Psoas muscle (tissue), 7 donors: ENCODE measurements at regions not wholly inside any gene's neighbourhood (a gene's known extent, or its start where the extent isn't known, plus 50 kb on each side); places are given as distances from the start of the nearest gene placed in this dataset.
"Not testable (repeated sequence)": the region's sequence is repeated elsewhere in the genome, so short reads cannot be mapped to it uniquely, and the experiment has no call there.

Experiments
- ATAC-seq, 4 donors: fragments of 200-7000 bp; cut with Tn5 transposase; one replicate each; pipeline ENCODE4 v1.9.1; 2020; ENCODE audit warnings: moderate library complexity in 3 of 4, mild to moderate bottlenecking in 2 of 4
- DNase-seq, 2 donors: peaks; one replicate each; pipeline ENCODE4 v3.0.0-alpha.2; 2020
- H3K27ac ChIP-seq: fragments of 200-600 bp; one replicate; pipeline ENCODE4 v1.8.0; 2022
- H3K27me3 ChIP-seq, 3 donors: fragments of 200-600 bp in 1 of 3; one replicate each; pipeline versions ENCODE4 v1.6.1 to v1.8.0; 2013 to 2022; ENCODE audit warnings: low read length in 2 of 3, mild to moderate bottlenecking in 2 of 3, moderate library complexity in 1 of 3; ENCODE audit not compliant: insufficient read depth in 3 of 3
- H3K36me3 ChIP-seq, 2 donors: fragments of 200-600 bp in 1 of 2; one replicate each; pipeline versions ENCODE4 v1.6.1 to v1.8.0; 2013 to 2022; ENCODE audit warnings: low read depth in 1 of 2, mild to moderate bottlenecking in 1 of 2, moderate library complexity in 1 of 2; ENCODE audit not compliant: insufficient read depth in 1 of 2
- H3K4me1 ChIP-seq: fragments of 200-600 bp; one replicate; pipeline ENCODE4 v1.8.0; 2022
- H3K4me3 ChIP-seq: fragments of 200-600 bp; one replicate; pipeline ENCODE4 v1.8.0; 2022; ENCODE audit warnings: mild to moderate bottlenecking
- H3K9me3 ChIP-seq: fragments of 200-600 bp; one replicate; pipeline ENCODE4 v1.8.0; 2022
- CTCF ChIP-seq: fragments of 200-600 bp; IDR thresholded peaks from one replicate; pipeline ENCODE4 v1.8.0; 2022; ENCODE audit warnings: antibody characterized with exemption
- WGBS, 3 donors: extraction: QIAGEN DNeasy Blood & Tissue Kit; methylation state at CpG; one replicate each; pipeline versions ENCODE4 v1.1.6 to v1.1.7; 2013; 5-methylcytosine and 5-hydroxymethylcytosine counted together
- intact Hi-C, 2 donors: fragments of 100-400 bp; cut with DNase I; formaldehyde crosslinking; loops; one replicate each; pipeline versions ENCODE4 v1.11.0 to v1.14.2; 2022
- donor health status: healthy with polysubstance abuse.
- donor health status: DM: no; HTN: no; CAD: no; lungs with moderate emphysema.
- donor health status: Bipolar disorder and iron deficiency.
- donor health status: healthy.
- donor health status: DM: yes; HTN: yes; CAD: no.
- donor health status: DM: no; HTN: no; CAD: no.
- donor health status: DM: yes; HTN: yes; CAD: no.

DNA sequence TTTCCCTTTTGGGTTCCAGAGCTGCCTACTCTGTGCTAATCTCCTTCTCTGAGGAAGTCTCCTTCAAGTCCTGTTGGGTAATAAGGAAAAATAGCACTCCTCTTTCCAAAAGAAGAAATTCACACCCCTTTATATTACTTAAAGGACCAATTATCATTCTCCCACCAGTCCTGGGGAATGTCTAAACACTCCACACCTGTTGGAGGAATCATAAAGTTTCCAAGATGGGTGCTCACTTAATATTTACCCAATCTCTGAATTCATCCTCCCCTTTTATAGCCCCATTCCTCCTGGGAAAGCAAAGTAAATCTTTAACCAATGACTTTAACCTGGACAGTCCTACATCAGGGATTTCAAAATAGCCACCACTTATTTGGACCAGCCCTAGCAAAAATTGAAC, 873.1 kb downstream of the KCNT2 start:
- H3K27ac ChIP-seq, result no peak overlapping the region
- H3K4me1 ChIP-seq, result no peaks in the 10 kb centered on the region
- TF ChIP-seq CTCF, result no peak
- H3K9me3 ChIP-seq, result no peaks in the 10 kb centered on the region
- DNase-seq, result no peak
- no peaks in the 10 kb centered on the region for H3K36me3 ChIP-seq
- ATAC-seq, result no peak
- no peak overlapping the region for H3K4me3 ChIP-seq
- intact Hi-C loops, result no loop called here
- no peaks in the 10 kb centered on the region for H3K27me3 ChIP-seq

DNA sequence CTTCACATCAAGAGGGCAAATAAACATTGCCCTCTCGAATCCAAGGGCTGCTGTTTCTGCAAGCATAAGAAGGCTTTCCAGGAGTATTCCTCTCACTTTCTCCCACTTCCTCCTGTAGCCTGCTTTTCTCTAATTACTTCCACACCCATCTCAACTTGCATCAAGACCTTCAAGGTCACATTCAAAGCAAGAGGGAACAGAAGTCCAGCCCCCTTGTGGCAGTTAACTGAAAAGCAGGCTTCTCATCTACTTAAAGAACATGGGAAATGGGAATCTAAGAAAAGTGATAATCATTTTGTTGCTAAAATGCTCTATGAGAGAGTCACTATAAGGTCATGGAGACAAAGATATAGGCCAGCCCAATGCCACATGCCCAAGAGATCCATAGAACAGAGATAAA, 874.4 kb downstream of the KCNT2 start:
- no peak for ATAC-seq
- DNase-seq, result no peak
- WGBS, 3 donors, result 60 to 73% (median 69%) methylated on average over 1 of the region's 1 CpG
- no peak overlapping the region for H3K27ac ChIP-seq
- no peaks in the 10 kb centered on the region for H3K9me3 ChIP-seq
- intact Hi-C loops, result no loop called here
- no peaks in the 10 kb centered on the region for H3K27me3 ChIP-seq
- H3K36me3 ChIP-seq, result no peaks in the 10 kb centered on the region
- no peaks in the 10 kb centered on the region for H3K4me1 ChIP-seq
- no peak overlapping the region for H3K4me3 ChIP-seq
- TF ChIP-seq CTCF, result no peak

GRCh38 chr1:195733408-195733807, 874.8 kb downstream of the KCNT2 start:
- Histone ChIP-seq H3K27ac (no peak overlapping the region), H3K9me3 (no peaks in the 10 kb centered on the region), H3K4me3 (no peak overlapping the region), H3K4me1 (no peaks in the 10 kb centered on the region), H3K36me3 (no peaks in the 10 kb centered on the region), H3K27me3 (no peaks in the 10 kb centered on the region)
- WGBS, 3 donors, result 65 to 82% (median 70%) methylated on average over 4 of the region's 4 CpGs
- intact Hi-C loops, result no loop called here
- TF ChIP-seq CTCF, result no peak
- DNase-seq (no peak), ATAC-seq (no peak)

DNA sequence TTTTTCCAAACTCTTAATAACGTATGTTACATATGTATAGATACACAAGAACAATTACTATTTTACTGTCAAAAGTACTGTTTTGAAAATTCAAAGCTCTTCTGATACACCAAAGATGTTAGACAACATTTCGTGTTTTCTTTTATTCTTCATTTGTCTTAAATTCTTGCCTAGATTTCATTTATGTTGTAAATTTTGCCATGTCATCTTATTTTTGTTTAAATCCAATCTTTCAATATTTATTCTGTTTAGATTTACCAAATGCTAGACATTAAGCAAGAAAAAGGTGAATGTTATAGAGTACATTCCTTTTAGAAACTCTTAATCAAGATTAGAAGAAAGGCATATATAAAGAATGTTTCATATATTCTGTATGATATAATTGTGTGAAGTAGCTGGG, 876.9 kb downstream of the KCNT2 start:
- intact Hi-C loops, result no loop called here
- WGBS, 3 donors, result 85 to 87% (median 85%) methylated on average over 2 of the region's 2 CpGs
- no peak for ATAC-seq
- Histone ChIP-seq H3K36me3 (no peaks in the 10 kb centered on the region), H3K4me3 (no peak overlapping the region), H3K9me3 (no peaks in the 10 kb centered on the region), H3K4me1 (no peaks in the 10 kb centered on the region), H3K27me3 (no peaks in the 10 kb centered on the region), H3K27ac (no peak overlapping the region)
- no peak for TF ChIP-seq CTCF
- no peak for DNase-seq

- Histone ChIP-seq H3K27me3 (no peaks in the 10 kb centered on the region), H3K36me3 (no peaks in the 10 kb centered on the region), H3K9me3 (no peaks in the 10 kb centered on the region), H3K4me3 (no peak overlapping the region), H3K27ac (no peak overlapping the region), H3K4me1 (no peaks in the 10 kb centered on the region)
- 59 to 60% (median 60%) methylated on average over 4 of the region's 4 CpGs for WGBS, 3 donors
- intact Hi-C loops, result no loop called here
- ATAC-seq, result no peak
- no peak for DNase-seq
- no peak for TF ChIP-seq CTCF
Measured at GRCh38 chr1:195723796-195724194, 884.4 kb downstream of the KCNT2 start.

DNA sequence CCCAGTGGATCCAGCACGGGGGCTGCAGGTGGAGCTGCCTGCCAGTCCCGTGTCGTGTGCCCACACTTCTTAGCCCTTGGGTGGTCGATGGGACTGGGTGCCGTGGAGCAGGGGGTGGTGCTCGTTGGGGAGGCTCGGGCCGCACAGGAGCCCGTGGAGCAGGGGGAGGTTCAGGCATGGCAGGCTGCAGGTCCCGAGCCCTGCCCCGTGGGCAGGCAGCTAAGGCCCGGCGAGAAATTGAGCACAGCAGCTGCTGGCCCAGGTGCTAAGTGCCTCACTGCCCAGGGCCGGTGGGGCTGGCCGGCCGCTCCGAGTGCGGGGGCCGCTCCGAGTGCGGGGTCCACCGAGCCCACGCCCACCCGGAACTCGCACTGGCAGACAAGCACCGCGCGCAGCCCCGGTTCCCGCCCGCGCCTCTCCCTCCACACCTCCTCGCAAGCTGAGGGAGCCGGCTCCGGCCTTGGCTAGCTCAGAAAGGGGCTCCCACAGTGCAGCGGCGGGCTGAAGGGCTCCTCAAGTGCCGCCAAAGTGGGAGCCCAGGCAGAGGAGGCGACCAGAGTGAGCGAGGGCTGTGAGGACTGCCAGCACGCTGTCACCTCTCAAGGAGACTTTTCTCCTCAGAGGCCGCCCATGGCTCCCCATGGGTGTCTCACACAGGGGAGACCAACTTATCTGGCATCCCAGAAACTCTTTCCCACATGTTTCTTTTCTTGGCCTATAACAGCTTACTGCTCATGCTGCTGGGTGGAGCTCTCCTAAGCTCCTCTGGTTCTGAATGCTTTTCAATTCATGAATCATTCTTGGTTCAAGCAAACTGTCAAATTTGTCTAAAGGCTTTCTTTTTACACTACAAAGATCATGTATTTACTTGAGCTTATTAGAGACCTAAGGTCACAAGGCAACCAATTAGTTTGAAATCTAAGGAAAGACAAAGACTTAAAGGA, 885.1 kb downstream of the KCNT2 start:
- H3K9me3 ChIP-seq, ATAC-seq, H3K27ac ChIP-seq, H3K36me3 ChIP-seq, H3K4me3 ChIP-seq, intact Hi-C loops, H3K27me3 ChIP-seq, H3K4me1 ChIP-seq: not testable (repeated sequence)
- DNase-seq, result peak in 1 of 2 donors; percentile 43
- 90 to 97% (median 96%) methylated on average over 15 to 42 of the region's 42 CpGs for WGBS, 3 donors

GRCh38 chr1:195722146-195722545, 886.1 kb downstream of the KCNT2 start:
- WGBS, 3 donors, result 65 to 76% (median 69%) methylated on average over 6 of the region's 6 CpGs
- H3K4me3 ChIP-seq, H3K4me1 ChIP-seq, H3K9me3 ChIP-seq, H3K36me3 ChIP-seq, H3K27ac ChIP-seq, intact Hi-C loops, H3K27me3 ChIP-seq, DNase-seq, ATAC-seq: not testable (repeated sequence)
